Tongue (tissue), 1 donor: ENCODE measurements at regions not wholly inside any gene's neighbourhood (a gene's known extent, or its start where the extent isn't known, plus 50 kb on each side); places are given as distances from the start of the nearest gene placed in this dataset.
"Not testable (repeated sequence)": the region's sequence is repeated elsewhere in the genome, so short reads cannot be mapped to it uniquely, and the experiment has no call there.

ENCODE experiments used
- DNase-seq: peaks from one replicate; pipeline ENCODE4 v3.0.0-alpha.2; 2015

- DNase-seq, result no peak
Measured at GRCh38 chr1:104987210-104987609, 1237.5 kb downstream of the AMY1C start.

- no peak for DNase-seq
Measured at GRCh38 chr1:104989012-104989411, 1239.3 kb downstream of the AMY1C start.

GRCh38 chr1:104991702-104992101 is 1242.0 kb downstream of the AMY1C start:
- DNase-seq, result no peak

GRCh38 chr1:105000793-105001192 is 1251.1 kb downstream of the AMY1C start:
- DNase-seq, result no peak

- DNase-seq, result no peak
Measured at GRCh38 chr1:105004515-105004914, 1254.8 kb downstream of the AMY1C start.

GRCh38 chr1:105005594-105006195 is 1256.0 kb downstream of the AMY1C start:
- DNase-seq, result no peak

GRCh38 chr1:105017587-105017986 is 1267.9 kb downstream of the AMY1C start:
- DNase-seq, result no peak

GRCh38 chr1:105023719-105024118 is 1274.0 kb downstream of the AMY1C start:
- DNase-seq, result no peak

- DNase-seq, result no peak
Measured at GRCh38 chr1:105027838-105028471, 1278.3 kb downstream of the AMY1C start.

GRCh38 chr1:105072446-105072845 is 1322.7 kb downstream of the AMY1C start:
- no peak for DNase-seq

GRCh38 chr1:105072850-105073249 is 1323.2 kb downstream of the AMY1C start:
- no peak for DNase-seq

GRCh38 chr1:105073660-105074059 is 1324.0 kb downstream of the AMY1C start:
- no peak for DNase-seq

GRCh38 chr1:105083611-105084010 is 1333.9 kb downstream of the AMY1C start:
- peak; percentile 3 for DNase-seq

- DNase-seq, result no peak
Measured at GRCh38 chr1:105087506-105087905, 1337.8 kb downstream of the AMY1C start.

GRCh38 chr1:105088166-105088565 is 1338.5 kb downstream of the AMY1C start:
- DNase-seq, result no peak

- DNase-seq, result not testable (repeated sequence)
Measured at GRCh38 chr1:105093893-105094292, 1344.2 kb downstream of the AMY1C start.

GRCh38 chr1:105100102-105100501 is 1350.4 kb downstream of the AMY1C start:
- DNase-seq, result peak; percentile 7

- no peak for DNase-seq
Measured at GRCh38 chr1:105101261-105101660, 1351.6 kb downstream of the AMY1C start.

- DNase-seq, result no peak
Measured at GRCh38 chr1:105102371-105102770, 1352.7 kb downstream of the AMY1C start.

- DNase-seq, result no peak
Measured at GRCh38 chr1:105122041-105122440, 1372.3 kb downstream of the AMY1C start.

GRCh38 chr1:105137543-105138457 is 1388.1 kb downstream of the AMY1C start:
- peak; percentile 27 for DNase-seq

GRCh38 chr1:105138458-105138893 is 1388.8 kb downstream of the AMY1C start:
- DNase-seq, result peak; percentile 35

- DNase-seq, result peak; percentile 0
Measured at GRCh38 chr1:105172788-105173187, 1423.1 kb downstream of the AMY1C start.
